Karpas-422 (cell line): ENCODE measurements at regions not wholly inside any gene's neighbourhood (a gene's known extent, or its start where the extent isn't known, plus 50 kb on each side); places are given as distances from the start of the nearest gene placed in this dataset.

Experiments
- DNase-seq: peaks from one replicate; pipeline ENCODE4 v3.0.0-alpha.2; 2015
- H2AFZ ChIP-seq: fragments of 200-600 bp; sonication (generic); 2 replicates; pipeline ENCODE4 v1.6.1; 2014; ENCODE audit warnings: antibody characterized with exemption, low read length, mixed read lengths
- H3K27ac ChIP-seq: fragments of 200-600 bp; sonication (generic); 2 replicates; pipeline ENCODE4 v1.5.1; 2014; ENCODE audit warnings: mild to moderate bottlenecking, low read length, moderate library complexity
- H3K27me3 ChIP-seq: fragments of 200-600 bp; sonication (generic); 2 replicates; pipeline ENCODE4 v1.6.1; 2014; ENCODE audit warnings: low read length, mixed read lengths
- H3K36me3 ChIP-seq: fragments of 200-600 bp; sonication (generic); 2 replicates; pipeline ENCODE4 v1.6.1; 2014; ENCODE audit warnings: low read length, mixed read lengths; ENCODE audit not compliant: insufficient read depth
- H3K4me1 ChIP-seq: fragments of 200-600 bp; sonication (generic); 2 replicates; pipeline ENCODE4 v1.6.1; 2014; ENCODE audit warnings: mild to moderate bottlenecking, low read length, mixed read lengths
- H3K4me2 ChIP-seq: fragments of 200-600 bp; sonication (generic); 2 replicates; pipeline ENCODE4 v1.6.1; 2014; ENCODE audit warnings: low read length, low read depth, mild to moderate bottlenecking; ENCODE audit not compliant: poor library complexity, severe bottlenecking
- H3K4me3 ChIP-seq: fragments of 200-600 bp; sonication (generic); 2 replicates; pipeline ENCODE4 v1.5.1; 2014; ENCODE audit warnings: mild to moderate bottlenecking, antibody characterized with exemption, low read length, mixed read lengths
- H3K79me2 ChIP-seq: fragments of 200-600 bp; sonication (generic); 2 replicates; pipeline ENCODE4 v1.6.1; 2014; ENCODE audit warnings: mild to moderate bottlenecking, low read length, mixed read lengths
- H3K9ac ChIP-seq: fragments of 200-600 bp; sonication (generic); 2 replicates; pipeline ENCODE4 v1.6.0; 2014; ENCODE audit warnings: low read length
- H3K9me2 ChIP-seq: fragments of 200-600 bp; sonication (generic), shearing (Covaris generic); replicated peaks from 2 replicates; pipeline ENCODE4 v1.6.0; 2014; ENCODE audit warnings: mild to moderate bottlenecking, low read length, moderate library complexity; ENCODE audit not compliant: insufficient read depth
- H3K9me3 ChIP-seq: fragments of 300-700, 200-600 bp; sonication (generic); 2 replicates; pipeline ENCODE4 v1.6.1; 2014; ENCODE audit warnings: low read length, mixed read lengths
- H4K20me1 ChIP-seq: fragments of 200-600 bp; sonication (generic); 2 replicates; pipeline ENCODE4 v1.6.1; 2014; ENCODE audit warnings: mild to moderate bottlenecking, antibody characterized with exemption, low read length, low read depth; ENCODE audit not compliant: insufficient read depth

DNA sequence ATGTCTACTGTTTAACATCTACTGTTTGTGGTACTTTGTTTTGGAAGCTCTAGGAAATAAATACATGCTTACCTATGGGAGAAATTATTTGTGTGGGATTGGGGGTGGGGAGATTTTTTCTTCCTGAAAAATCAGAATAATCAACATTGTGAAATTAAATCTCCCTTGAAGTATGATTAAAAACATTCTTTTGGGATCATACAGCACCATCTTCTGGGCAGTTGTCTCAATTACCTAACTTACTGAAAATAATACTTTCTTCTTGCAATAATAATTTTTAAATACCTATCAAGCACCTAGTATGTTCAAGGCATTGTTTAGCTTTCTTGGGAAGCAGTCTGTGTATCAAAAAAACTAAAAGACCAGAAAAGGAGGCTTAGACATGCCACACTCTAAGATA lies 576.5 kb upstream of the ARGLU1 start:
- Histone ChIP-seq H3K4me3 (no peak overlapping the region), H4K20me1 (no peaks in the 10 kb centered on the region), H3K9me2 (no peaks in the 10 kb centered on the region), H3K79me2 (no peaks in the 10 kb centered on the region), H3K9ac (no peak overlapping the region), H3K36me3 (no peaks in the 10 kb centered on the region), H3K27ac (no peak overlapping the region), H3K9me3 (no peaks in the 10 kb centered on the region; the same call in 1 of the 2 replicates), H3K4me2 (no peak overlapping the region), H2AFZ (no peak overlapping the region), H3K27me3 (no peaks in the 10 kb centered on the region), H3K4me1 (no peaks in the 10 kb centered on the region)
- peak; percentile 45 for DNase-seq

DNA sequence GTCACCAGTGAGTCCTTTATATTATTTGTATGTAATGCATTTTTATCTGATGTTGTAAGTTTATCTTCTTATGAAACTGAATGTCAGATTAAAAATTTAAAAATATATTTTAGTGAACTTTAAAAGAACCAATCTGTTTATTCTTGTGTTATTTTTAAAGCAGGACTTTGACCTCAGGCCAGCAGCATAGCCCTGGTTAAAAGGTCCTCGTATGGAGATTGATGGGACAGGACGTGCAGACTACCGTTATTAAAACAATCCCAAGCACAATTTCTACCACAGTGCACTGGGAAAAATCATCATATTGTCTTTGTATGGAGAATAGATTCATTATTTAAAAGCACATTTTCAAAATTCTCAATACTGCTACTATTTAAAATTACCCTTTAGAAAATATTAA lies 573.8 kb upstream of the ARGLU1 start:
- no peak overlapping the region for H3K27ac ChIP-seq
- no peaks in the 10 kb centered on the region for H3K36me3 ChIP-seq
- no peaks in the 10 kb centered on the region for H3K27me3 ChIP-seq
- H3K4me2 ChIP-seq = no peak overlapping the region
- H2AFZ ChIP-seq = no peak overlapping the region
- 0 out of 2 replicates have a peak, but pooled peaks cover 5% of the 10 kb centered on the region for H3K9me3 ChIP-seq
- no peaks in the 10 kb centered on the region for H4K20me1 ChIP-seq
- no peak overlapping the region for H3K4me3 ChIP-seq
- H3K9me2 ChIP-seq = no peaks in the 10 kb centered on the region
- DNase-seq = no peak
- H3K9ac ChIP-seq = no peak overlapping the region
- no peaks in the 10 kb centered on the region for H3K79me2 ChIP-seq
- no peaks in the 10 kb centered on the region for H3K4me1 ChIP-seq

GRCh38 chr13:107139006-107139405 lies 571.1 kb upstream of the ARGLU1 start:
- Histone ChIP-seq H2AFZ (no peak overlapping the region), H3K4me3 (no peak overlapping the region), H3K4me2 (no peak overlapping the region), H3K79me2 (no peaks in the 10 kb centered on the region), H3K4me1 (no peaks in the 10 kb centered on the region), H3K9me2 (no peaks in the 10 kb centered on the region), H3K27ac (no peak overlapping the region), H3K9ac (no peak overlapping the region), H3K27me3 (no peaks in the 10 kb centered on the region), H4K20me1 (no peaks in the 10 kb centered on the region), H3K36me3 (no peaks in the 10 kb centered on the region), H3K9me3 (0 out of 2 replicates have a peak, but pooled peaks cover 5% of the 10 kb centered on the region)
- DNase-seq = no peak

- Histone ChIP-seq H3K9me2 (no peaks in the 10 kb centered on the region), H3K36me3 (no peaks in the 10 kb centered on the region), H3K9me3 (0 out of 2 replicates have a peak, but pooled peaks cover 5% of the 10 kb centered on the region), H3K4me3 (no peak overlapping the region), H3K4me1 (no peaks in the 10 kb centered on the region), H3K4me2 (no peak overlapping the region), H4K20me1 (no peaks in the 10 kb centered on the region), H2AFZ (no peak overlapping the region), H3K9ac (no peak overlapping the region), H3K27ac (no peak overlapping the region), H3K27me3 (no peaks in the 10 kb centered on the region), H3K79me2 (no peaks in the 10 kb centered on the region)
- DNase-seq = no peak
Observed at GRCh38 chr13:107138486-107138885, 570.5 kb upstream of the ARGLU1 start.

DNA sequence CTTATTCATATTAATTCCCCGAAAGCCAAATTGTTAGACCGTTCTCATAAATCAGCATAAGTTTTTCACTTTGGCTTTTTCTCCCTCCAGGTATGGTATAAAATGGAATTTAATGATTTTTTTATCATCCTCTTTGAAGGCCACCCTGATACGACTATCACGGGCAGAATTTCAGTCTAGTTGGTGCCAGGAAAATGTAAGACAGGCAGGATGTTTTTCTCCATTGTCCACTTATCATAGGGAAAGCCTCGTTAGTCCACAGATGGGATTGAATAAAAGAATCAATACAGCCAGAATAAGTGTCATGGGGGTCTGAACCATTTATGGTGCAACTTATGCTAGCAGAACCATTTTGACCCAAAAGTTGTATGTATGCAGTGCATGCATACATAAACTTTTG lies 566.0 kb upstream of the ARGLU1 start:
- H4K20me1 ChIP-seq = no peaks in the 10 kb centered on the region
- H3K9me3 ChIP-seq = 0 out of 2 replicates have a peak, but pooled peaks cover 5% of the 10 kb centered on the region
- no peak overlapping the region for H2AFZ ChIP-seq
- no peak overlapping the region for H3K4me3 ChIP-seq
- no peaks in the 10 kb centered on the region for H3K36me3 ChIP-seq
- no peaks in the 10 kb centered on the region for H3K79me2 ChIP-seq
- H3K27me3 ChIP-seq = no peaks in the 10 kb centered on the region
- H3K4me2 ChIP-seq = no peak overlapping the region
- H3K4me1 ChIP-seq = no peaks in the 10 kb centered on the region
- no peak overlapping the region for H3K9ac ChIP-seq
- H3K27ac ChIP-seq = no peak overlapping the region
- no peaks in the 10 kb centered on the region for H3K9me2 ChIP-seq
- no peak for DNase-seq

DNA sequence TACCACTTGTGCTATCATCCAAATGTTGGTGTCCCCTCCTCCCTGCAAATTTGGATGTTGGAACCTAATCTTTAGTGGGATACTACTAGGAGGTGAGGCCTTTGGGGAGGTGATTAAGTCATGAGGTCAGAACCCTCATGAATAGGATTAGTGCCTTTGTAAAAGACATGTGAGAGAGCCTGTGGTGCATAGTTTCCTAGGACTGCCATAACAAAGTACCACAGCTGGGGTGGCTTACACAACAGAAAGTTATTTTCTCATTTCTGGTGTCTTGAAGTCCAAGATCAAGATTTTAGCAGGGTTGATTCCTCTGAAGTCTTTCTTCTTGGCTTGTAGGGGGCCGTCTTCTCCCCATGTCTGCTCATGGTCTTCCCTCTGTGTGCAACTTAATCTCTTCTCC lies 562.6 kb upstream of the ARGLU1 start:
- Histone ChIP-seq H3K36me3 (no peaks in the 10 kb centered on the region), H3K9me2 (no peaks in the 10 kb centered on the region), H3K27me3 (no peaks in the 10 kb centered on the region), H3K4me1 (no peaks in the 10 kb centered on the region), H3K9me3 (no peaks in the 10 kb centered on the region; the same call in 1 of the 2 replicates), H3K27ac (no peak overlapping the region), H4K20me1 (no peaks in the 10 kb centered on the region), H3K9ac (no peak overlapping the region), H3K79me2 (no peaks in the 10 kb centered on the region), H2AFZ (no peak overlapping the region), H3K4me2 (no peak overlapping the region), H3K4me3 (no peak overlapping the region)
- DNase-seq = no peak

GRCh38 chr13:107124730-107125129 lies 556.8 kb upstream of the ARGLU1 start:
- Histone ChIP-seq H3K4me1 (no peaks in the 10 kb centered on the region), H3K9ac (no peak overlapping the region), H3K27me3 (no peaks in the 10 kb centered on the region), H3K79me2 (no peaks in the 10 kb centered on the region), H3K9me2 (no peaks in the 10 kb centered on the region), H3K4me3 (no peak overlapping the region), H4K20me1 (no peaks in the 10 kb centered on the region), H3K27ac (no peak overlapping the region), H3K4me2 (no peak overlapping the region), H3K36me3 (no peaks in the 10 kb centered on the region), H3K9me3 (no peaks in the 10 kb centered on the region; the same call in 1 of the 2 replicates), H2AFZ (no peak overlapping the region)
- DNase-seq = no peak

DNA sequence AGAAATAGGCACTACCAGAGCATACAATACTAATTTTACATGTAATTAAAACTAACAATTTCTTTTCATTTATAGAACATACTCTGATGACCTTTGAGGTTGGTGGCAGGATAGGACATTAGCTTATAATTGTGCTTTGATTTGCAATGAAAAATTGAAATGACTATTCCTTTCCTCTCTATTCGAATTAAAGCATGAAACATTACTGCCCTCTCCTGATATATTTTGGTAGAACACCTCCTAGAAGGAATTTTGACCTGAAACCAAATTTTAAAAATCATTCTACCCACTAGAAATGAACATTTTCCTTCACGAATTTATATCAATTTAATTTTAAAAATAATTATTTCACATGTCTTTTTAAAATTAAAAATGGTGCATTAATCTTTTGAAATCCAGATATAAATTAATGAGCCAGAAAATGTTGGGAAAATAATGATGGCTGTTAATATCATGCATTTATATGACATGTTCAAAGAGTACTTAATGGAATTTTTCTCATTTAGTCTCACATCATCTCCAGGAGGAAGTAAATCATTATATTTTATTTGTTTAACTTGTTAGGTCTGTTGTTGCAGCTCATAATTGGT lies 556.3 kb upstream of the ARGLU1 start:
- no peak overlapping the region for H3K9ac ChIP-seq
- no peaks in the 10 kb centered on the region for H3K4me1 ChIP-seq
- no peaks in the 10 kb centered on the region for H4K20me1 ChIP-seq
- H3K4me2 ChIP-seq = no peak overlapping the region
- H3K36me3 ChIP-seq = no peaks in the 10 kb centered on the region
- no peak overlapping the region for H3K4me3 ChIP-seq
- H3K9me2 ChIP-seq = no peaks in the 10 kb centered on the region
- H3K79me2 ChIP-seq = no peaks in the 10 kb centered on the region
- H2AFZ ChIP-seq = no peak overlapping the region
- H3K27ac ChIP-seq = no peak overlapping the region
- DNase-seq = peak; percentile 77
- H3K27me3 ChIP-seq = no peaks in the 10 kb centered on the region
- H3K9me3 ChIP-seq = no peaks in the 10 kb centered on the region; the same call in 1 of the 2 replicates
